ENCODE measurements at regions not wholly inside any gene's neighbourhood (a gene's known extent, or its start where the extent isn't known, plus 50 kb on each side); places are given as distances from the start of the nearest gene placed in this dataset.

- FAIRE-seq: no peak
Measured at GRCh38 chr5:124841829-124842712, 95.6 kb upstream of the ZNF608 start.

- FAIRE-seq: no peak
Measured at GRCh38 chr5:124842725-124843595, 96.5 kb upstream of the ZNF608 start.

- FAIRE-seq: no peak
Measured at GRCh38 chr5:124843596-124843899, 97.1 kb upstream of the ZNF608 start.

GRCh38 chr5:124844371-124844920 lies 98.0 kb upstream of the ZNF608 start:
- FAIRE-seq: no peak

GRCh38 chr5:124847907-124848306 lies 101.5 kb upstream of the ZNF608 start:
- no peak for FAIRE-seq

GRCh38 chr5:124849774-124850173 lies 103.3 kb upstream of the ZNF608 start:
- FAIRE-seq: no peak

GRCh38 chr5:124856726-124857125 lies 110.3 kb upstream of the ZNF608 start:
- FAIRE-seq: no peak

- FAIRE-seq: no peak
Measured at GRCh38 chr5:124858612-124859011, 112.2 kb upstream of the ZNF608 start.

GRCh38 chr5:124859027-124859426 lies 112.6 kb upstream of the ZNF608 start:
- FAIRE-seq: no peak

GRCh38 chr5:124859556-124860290 lies 113.3 kb upstream of the ZNF608 start:
- no peak for FAIRE-seq

GRCh38 chr5:124860291-124860655 lies 113.8 kb upstream of the ZNF608 start:
- no peak for FAIRE-seq

GRCh38 chr5:124865066-124865465 lies 118.6 kb upstream of the ZNF608 start:
- no peak for FAIRE-seq

GRCh38 chr5:124865603-124866354 lies 119.3 kb upstream of the ZNF608 start:
- no peak for FAIRE-seq

- no peak for FAIRE-seq
Measured at GRCh38 chr5:124866355-124867136, 120.1 kb upstream of the ZNF608 start.

GRCh38 chr5:124867137-124867704 lies 120.8 kb upstream of the ZNF608 start:
- no peak for FAIRE-seq

GRCh38 chr5:124868676-124869075 lies 122.2 kb upstream of the ZNF608 start:
- no peak for FAIRE-seq

GRCh38 chr5:124869426-124870033 lies 123.1 kb upstream of the ZNF608 start:
- FAIRE-seq: no peak

GRCh38 chr5:124870070-124870469 lies 123.6 kb upstream of the ZNF608 start:
- FAIRE-seq: no peak

GRCh38 chr5:124871303-124871702 lies 124.9 kb upstream of the ZNF608 start:
- no peak for FAIRE-seq

- no peak for FAIRE-seq
Measured at GRCh38 chr5:124872086-124872485, 125.6 kb upstream of the ZNF608 start.

GRCh38 chr5:124872615-124873014 lies 126.2 kb upstream of the ZNF608 start:
- no peak for FAIRE-seq
